ENCODE measurements at regions not wholly inside any gene's neighbourhood (a gene's known extent, or its start where the extent isn't known, plus 50 kb on each side); places are given as distances from the start of the nearest gene placed in this dataset.

DNA sequence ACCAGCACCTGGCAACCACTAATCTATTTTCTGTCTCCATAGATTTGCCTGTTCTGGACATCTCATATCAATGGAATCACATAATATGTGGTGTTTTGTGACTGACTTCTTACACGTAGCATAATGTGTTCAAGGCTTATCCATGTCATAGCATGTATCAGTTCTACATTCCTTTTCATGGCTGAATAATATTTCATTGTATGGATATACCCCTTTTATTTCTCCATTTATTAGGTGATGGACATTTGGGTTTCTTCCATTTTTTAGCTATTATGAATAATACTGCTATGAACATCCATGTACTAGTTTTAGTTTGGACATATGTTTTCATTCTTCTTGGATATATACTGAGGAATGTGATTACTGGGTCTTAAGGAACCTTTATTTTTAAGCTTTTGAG, 78.0 kb upstream of the OLIG2 start:
- no peaks in the 10 kb centered on the region for H3K4me1 ChIP-seq (ENCODE audit: control insufficient read depth, low read length)
- TF ChIP-seq CTCF (IDR thresholded peaks at IDR 0.05; ENCODE audit: low read depth, low read length, poor library complexity, severe bottlenecking) (no peak), EZH2phosphoT487 (IDR thresholded peaks at IDR 0.05; ENCODE audit: borderline replicate concordance, low read length) (no peak)
- H3K4me2 ChIP-seq (ENCODE audit: low read length): no peak overlapping the region
- no peaks in the 10 kb centered on the region for H3K9me3 ChIP-seq (ENCODE audit: control insufficient read depth, insufficient read depth, low read length)
- no peaks in the 10 kb centered on the region for H3K36me3 ChIP-seq (ENCODE audit: control insufficient read depth, low read length)
- no peaks in the 10 kb centered on the region for H3K79me2 ChIP-seq (ENCODE audit: control insufficient read depth, low read length)
- H3F3A ChIP-seq (ENCODE audit: control insufficient read depth, insufficient read depth): no peaks in the 10 kb centered on the region
- peaks cover 14% of the 10 kb centered on the region for H3K27me3 ChIP-seq (ENCODE audit: control insufficient read depth, low read length)
- H4K20me1 ChIP-seq (ENCODE audit: control insufficient read depth, insufficient read depth, low read depth, low read length): no peaks in the 10 kb centered on the region
- H3K4me3 ChIP-seq (ENCODE audit: low read length): no peak overlapping the region
- H3K9me2 ChIP-seq (replicated peaks; ENCODE audit: control insufficient read depth, low read length): no peaks in the 10 kb centered on the region
- no peak overlapping the region for H3K27ac ChIP-seq (ENCODE audit: low read depth, low read length)

GRCh38 chr21:32949701-32950100, 76.0 kb upstream of the OLIG2 start:
- Histone ChIP-seq H3K4me1 (ENCODE audit: control insufficient read depth, low read length) (no peaks in the 10 kb centered on the region), H3K9me2 (replicated peaks; ENCODE audit: control insufficient read depth, low read length) (no peaks in the 10 kb centered on the region), H3K27ac (ENCODE audit: low read depth, low read length) (no peak overlapping the region), H3K9me3 (ENCODE audit: control insufficient read depth, insufficient read depth, low read length) (no peaks in the 10 kb centered on the region), H3K36me3 (ENCODE audit: control insufficient read depth, low read length) (no peaks in the 10 kb centered on the region), H3K27me3 (ENCODE audit: control insufficient read depth, low read length) (peaks cover 27% of the 10 kb centered on the region), H3K4me3 (ENCODE audit: low read length) (no peak overlapping the region), H3K79me2 (ENCODE audit: control insufficient read depth, low read length) (no peaks in the 10 kb centered on the region), H4K20me1 (ENCODE audit: control insufficient read depth, insufficient read depth, low read depth, low read length) (no peaks in the 10 kb centered on the region), H3K4me2 (ENCODE audit: low read length) (no peak overlapping the region), H3F3A (ENCODE audit: control insufficient read depth, insufficient read depth) (no peaks in the 10 kb centered on the region)
- TF ChIP-seq CTCF (IDR thresholded peaks at IDR 0.05; ENCODE audit: low read depth, low read length, poor library complexity, severe bottlenecking) (no peak), EZH2phosphoT487 (IDR thresholded peaks at IDR 0.05; ENCODE audit: borderline replicate concordance, low read length) (no peak)

DNA sequence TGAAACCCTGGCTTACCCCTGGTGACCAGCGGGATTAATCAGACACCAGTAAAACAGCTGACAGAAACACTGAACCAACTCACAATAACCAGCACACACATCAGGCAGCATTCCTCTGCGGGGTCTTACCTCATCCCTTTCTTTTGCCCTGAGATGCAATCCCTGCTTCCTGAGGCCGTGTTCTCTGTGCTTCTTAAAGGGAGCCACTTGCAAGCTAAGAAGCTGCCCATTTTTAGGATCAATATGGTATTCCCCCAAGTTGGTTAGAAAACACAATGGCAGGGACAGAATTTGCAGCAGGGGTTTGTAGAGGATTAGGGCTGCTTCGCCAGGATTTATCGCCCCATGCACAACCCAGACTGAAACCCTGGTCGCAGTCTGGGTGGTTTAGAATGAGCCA, 74.7 kb upstream of the OLIG2 start:
- no peaks in the 10 kb centered on the region for H3K9me2 ChIP-seq (replicated peaks; ENCODE audit: control insufficient read depth, low read length)
- no peak overlapping the region for H3K4me3 ChIP-seq (ENCODE audit: low read length)
- H3K9me3 ChIP-seq (ENCODE audit: control insufficient read depth, insufficient read depth, low read length): no peaks in the 10 kb centered on the region
- no peaks in the 10 kb centered on the region for H3K36me3 ChIP-seq (ENCODE audit: control insufficient read depth, low read length)
- TF ChIP-seq CTCF (IDR thresholded peaks at IDR 0.05; ENCODE audit: low read depth, low read length, poor library complexity, severe bottlenecking): no peak
- no peak for TF ChIP-seq EZH2phosphoT487 (IDR thresholded peaks at IDR 0.05; ENCODE audit: borderline replicate concordance, low read length)
- H3F3A ChIP-seq (ENCODE audit: control insufficient read depth, insufficient read depth): no peaks in the 10 kb centered on the region
- H3K27me3 ChIP-seq (ENCODE audit: control insufficient read depth, low read length): peaks cover 31% of the 10 kb centered on the region
- no peak overlapping the region for H3K4me2 ChIP-seq (ENCODE audit: low read length)
- H3K79me2 ChIP-seq (ENCODE audit: control insufficient read depth, low read length): no peaks in the 10 kb centered on the region
- H3K4me1 ChIP-seq (ENCODE audit: control insufficient read depth, low read length): no peaks in the 10 kb centered on the region
- H4K20me1 ChIP-seq (ENCODE audit: control insufficient read depth, insufficient read depth, low read depth, low read length): no peaks in the 10 kb centered on the region
- no peak overlapping the region for H3K27ac ChIP-seq (ENCODE audit: low read depth, low read length)

GRCh38 chr21:32954353-32954752, 71.4 kb upstream of the OLIG2 start:
- no peaks in the 10 kb centered on the region for H3K4me1 ChIP-seq (ENCODE audit: control insufficient read depth, low read length)
- no peak for TF ChIP-seq EZH2phosphoT487 (IDR thresholded peaks at IDR 0.05; ENCODE audit: borderline replicate concordance, low read length)
- no peak for TF ChIP-seq CTCF (IDR thresholded peaks at IDR 0.05; ENCODE audit: low read depth, low read length, poor library complexity, severe bottlenecking)

More at GRCh38 chr21:32954353-32954752, 71.4 kb upstream of the OLIG2 start:
- Histone ChIP-seq H3F3A (ENCODE audit: control insufficient read depth, insufficient read depth) (no peaks in the 10 kb centered on the region), H3K9me3 (ENCODE audit: control insufficient read depth, insufficient read depth, low read length) (no peaks in the 10 kb centered on the region), H3K27me3 (ENCODE audit: control insufficient read depth, low read length) (peaks cover 43% of the 10 kb centered on the region), H3K9me2 (replicated peaks; ENCODE audit: control insufficient read depth, low read length) (no peaks in the 10 kb centered on the region), H4K20me1 (ENCODE audit: control insufficient read depth, insufficient read depth, low read depth, low read length) (no peaks in the 10 kb centered on the region), H3K79me2 (ENCODE audit: control insufficient read depth, low read length) (no peaks in the 10 kb centered on the region), H3K36me3 (ENCODE audit: control insufficient read depth, low read length) (no peaks in the 10 kb centered on the region), H3K4me3 (ENCODE audit: low read length) (no peak overlapping the region), H3K4me2 (ENCODE audit: low read length) (no peak overlapping the region), H3K27ac (ENCODE audit: low read depth, low read length) (no peak overlapping the region)

Data from DOHH2 (cell line).